ENCODE measurements at regions not wholly inside any gene's neighbourhood (a gene's known extent, or its start where the extent isn't known, plus 50 kb on each side); places are given as distances from the start of the nearest gene placed in this dataset.
"Not testable (repeated sequence)": the region's sequence is repeated elsewhere in the genome, so short reads cannot be mapped to it uniquely, and the experiment has no call there.

- H3K36me3 ChIP-seq = no peaks in the 10 kb centered on the region
- no peak overlapping the region for H3K27ac ChIP-seq
- H3K27me3 ChIP-seq = no peaks in the 10 kb centered on the region
- no peaks in the 10 kb centered on the region for H3K9me3 ChIP-seq
- TF ChIP-seq POLR2A (IDR thresholded peaks at IDR 0.05) (no peak), POLR2AphosphoS5 (IDR thresholded peaks at IDR 0.05) (no peak), EP300 (IDR thresholded peaks at IDR 0.05) (no peak)
- TF ChIP-seq, protein P1, sequence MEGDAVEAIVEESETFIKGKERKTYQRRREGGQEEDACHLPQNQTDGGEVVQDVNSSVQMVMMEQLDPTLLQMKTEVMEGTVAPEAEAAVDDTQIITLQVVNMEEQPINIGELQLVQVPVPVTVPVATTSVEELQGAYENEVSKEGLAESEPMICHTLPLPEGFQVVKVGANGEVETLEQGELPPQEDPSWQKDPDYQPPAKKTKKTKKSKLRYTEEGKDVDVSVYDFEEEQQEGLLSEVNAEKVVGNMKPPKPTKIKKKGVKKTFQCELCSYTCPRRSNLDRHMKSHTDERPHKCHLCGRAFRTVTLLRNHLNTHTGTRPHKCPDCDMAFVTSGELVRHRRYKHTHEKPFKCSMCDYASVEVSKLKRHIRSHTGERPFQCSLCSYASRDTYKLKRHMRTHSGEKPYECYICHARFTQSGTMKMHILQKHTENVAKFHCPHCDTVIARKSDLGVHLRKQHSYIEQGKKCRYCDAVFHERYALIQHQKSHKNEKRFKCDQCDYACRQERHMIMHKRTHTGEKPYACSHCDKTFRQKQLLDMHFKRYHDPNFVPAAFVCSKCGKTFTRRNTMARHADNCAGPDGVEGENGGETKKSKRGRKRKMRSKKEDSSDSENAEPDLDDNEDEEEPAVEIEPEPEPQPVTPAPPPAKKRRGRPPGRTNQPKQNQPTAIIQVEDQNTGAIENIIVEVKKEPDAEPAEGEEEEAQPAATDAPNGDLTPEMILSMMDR (IDR thresholded peaks at IDR 0.05) = no peak
- no peak overlapping the region for H3K4me3 ChIP-seq
- intact Hi-C loops (cut with DNase I; ENCODE audit: low total_unique reads) = no loop called here
- H3K4me1 ChIP-seq = no peaks in the 10 kb centered on the region
- DNase-seq = peak in 1 of 2 donors; percentile 3
Observed at GRCh38 chr4:75141162-75141561, 208.2 kb downstream of the PARM1 start.

DNA sequence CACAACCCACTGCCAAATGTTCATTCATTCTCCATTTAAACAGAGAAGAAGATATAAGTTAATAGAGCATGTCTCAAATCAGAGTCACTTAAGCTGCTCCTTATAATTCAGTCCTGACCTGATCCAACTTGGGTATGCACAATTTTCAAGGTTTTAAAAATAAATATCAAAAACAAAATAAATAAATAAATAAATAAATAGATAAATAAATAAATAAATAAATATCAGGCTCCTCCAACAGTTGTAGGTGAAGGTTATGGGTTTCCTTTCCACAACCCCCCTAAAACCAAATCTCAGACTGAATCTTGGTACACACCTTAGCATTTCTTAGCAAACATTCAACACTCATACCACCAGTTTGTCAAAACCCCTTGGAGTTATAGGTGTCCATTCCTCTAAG lies 204.4 kb downstream of the PARM1 start:
- intact Hi-C loops (cut with DNase I; ENCODE audit: low total_unique reads) = no loop called here
- no peaks in the 10 kb centered on the region for H3K36me3 ChIP-seq
- TF ChIP-seq POLR2AphosphoS5 (IDR thresholded peaks at IDR 0.05) (no peak), EP300 (IDR thresholded peaks at IDR 0.05) (no peak), POLR2A (IDR thresholded peaks at IDR 0.05) (no peak)
- TF ChIP-seq, protein P1 (IDR thresholded peaks at IDR 0.05) = no peak
- no peak overlapping the region for H3K4me3 ChIP-seq
- H3K9me3 ChIP-seq = no peaks in the 10 kb centered on the region
- DNase-seq = no peak
- H3K27ac ChIP-seq = no peak overlapping the region
- H3K27me3 ChIP-seq = no peaks in the 10 kb centered on the region
- H3K4me1 ChIP-seq = no peaks in the 10 kb centered on the region

GRCh38 chr4:75135068-75135825 lies 202.3 kb downstream of the PARM1 start:
- Histone ChIP-seq H3K36me3 (no peaks in the 10 kb centered on the region), H3K27ac (no peak overlapping the region), H3K27me3 (no peaks in the 10 kb centered on the region), H3K4me3 (no peak overlapping the region), H3K4me1 (no peaks in the 10 kb centered on the region), H3K9me3 (no peaks in the 10 kb centered on the region)
- no peak for DNase-seq
- intact Hi-C loops (cut with DNase I; ENCODE audit: low total_unique reads) = no loop called here
- WGBS, 5 donors = 75 to 88% (median 84%) methylated on average over 5 of the region's 5 CpGs
- TF ChIP-seq EP300 (IDR thresholded peaks at IDR 0.05) (no peak), POLR2AphosphoS5 (IDR thresholded peaks at IDR 0.05) (no peak), POLR2A (IDR thresholded peaks at IDR 0.05) (no peak)
- TF ChIP-seq, protein P1 (IDR thresholded peaks at IDR 0.05) = no peak

GRCh38 chr4:75126870-75127269 lies 194.0 kb downstream of the PARM1 start:
- WGBS, 5 donors = 33 to 70% (median 56%) methylated on average over 9 to 18 of the region's 21 CpGs
- H3K9me3 ChIP-seq; H3K36me3 ChIP-seq; H3K27me3 ChIP-seq; H3K4me1 ChIP-seq; intact Hi-C loops (cut with DNase I; ENCODE audit: low total_unique reads); DNase-seq; H3K27ac ChIP-seq: not testable (repeated sequence)
- peak overlapping the region in 2 of 4 donors; percentile 3 to 16 for H3K4me3 ChIP-seq

- TF ChIP-seq EP300 (IDR thresholded peaks at IDR 0.05) (no peak), POLR2AphosphoS5 (IDR thresholded peaks at IDR 0.05) (no peak), POLR2A (IDR thresholded peaks at IDR 0.05) (no peak)
- TF ChIP-seq, protein P1 (IDR thresholded peaks at IDR 0.05) = no peak
- H3K27me3 ChIP-seq = no peaks in the 10 kb centered on the region
- no peak overlapping the region for H3K27ac ChIP-seq
- no peak for DNase-seq
- no peaks in the 10 kb centered on the region for H3K4me1 ChIP-seq
- H3K9me3 ChIP-seq = no peaks in the 10 kb centered on the region
- no peak overlapping the region for H3K4me3 ChIP-seq
- H3K36me3 ChIP-seq = no peaks in the 10 kb centered on the region
- intact Hi-C loops (cut with DNase I; ENCODE audit: low total_unique reads) = no loop called here
Observed at GRCh38 chr4:75126058-75126457, 193.1 kb downstream of the PARM1 start.

All from stomach (tissue), 8 donors.